Activated T-helper 2 cell treated with anti-CD3 and anti-CD28 coated beads, Interferon-gamma antibody, Interleukin-2, Interleukin-4, amounts not matched to agents 10 μg/mL and 5 μg/mL and 100 μg/mL, durations not matched to agents 14 hours and 24 hours and 36 hours (primary cell): ENCODE measurements at regions not wholly inside any gene's neighbourhood (a gene's known extent, or its start where the extent isn't known, plus 50 kb on each side); places are given as distances from the start of the nearest gene placed in this dataset.

Experiments used
- DNase-seq: peaks from one replicate; pipeline ENCODE4 v3.0.0; 2021; ENCODE audit warnings: low spot score
- H3K27ac Mint-ChIP-seq: one replicate; pipeline ENCODE4 v1.8.0; 2021; ENCODE audit warnings: mixed read lengths
- H3K27me3 Mint-ChIP-seq: one replicate; pipeline ENCODE4 v1.8.0; 2021; ENCODE audit warnings: low read depth, mixed read lengths
- H3K36me3 Mint-ChIP-seq: one replicate; pipeline ENCODE4 v1.8.0; 2021; ENCODE audit warnings: low read depth, mixed read lengths
- H3K4me1 Mint-ChIP-seq: one replicate; pipeline ENCODE4 v1.8.0; 2021; ENCODE audit warnings: low read depth, mixed read lengths
- H3K4me3 Mint-ChIP-seq: one replicate; pipeline ENCODE4 v1.8.0; 2021; ENCODE audit warnings: low read depth, mild to moderate bottlenecking, moderate library complexity, mixed read lengths
- H3K9me3 Mint-ChIP-seq: one replicate; pipeline ENCODE4 v1.8.0; 2021; ENCODE audit warnings: mixed read lengths
- intact Hi-C: fragments of 100-400 bp; cut with micrococcal nuclease; formaldehyde crosslinking; loops from one replicate; pipeline ENCODE4 v1.15.1; 2023

DNA sequence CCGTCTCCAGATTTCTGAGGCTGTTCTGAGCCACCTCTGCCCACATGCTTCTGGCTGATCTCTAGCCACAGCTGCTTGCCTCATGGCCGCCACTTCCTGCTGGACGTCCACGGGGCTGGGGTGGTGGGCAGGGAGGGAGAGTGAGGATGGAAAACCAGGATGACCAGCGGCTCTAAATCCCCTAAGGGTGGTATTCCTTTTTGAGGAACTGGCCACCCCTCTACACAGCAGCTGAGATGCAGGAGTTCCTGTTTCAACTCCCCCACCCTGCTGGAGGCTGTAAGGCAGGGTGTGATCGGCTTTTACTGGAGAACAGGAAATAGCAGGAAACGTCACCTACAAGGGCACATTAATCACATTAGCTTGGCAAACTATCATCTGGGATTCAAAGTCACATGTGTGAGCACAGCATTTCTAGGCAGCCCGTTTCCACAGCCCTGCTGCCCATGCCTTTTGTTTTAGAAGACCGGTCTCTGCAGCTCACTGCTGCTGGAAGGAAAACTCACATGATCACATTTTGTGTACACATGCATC, 181.6 kb upstream of the ECI2 start:
- H3K4me1 Mint-ChIP-seq = no peaks in the 10 kb centered on the region
- intact Hi-C loops = no loop called here
- no peak overlapping the region for H3K4me3 Mint-ChIP-seq
- H3K9me3 Mint-ChIP-seq = peaks cover 11% of the 10 kb centered on the region
- H3K36me3 Mint-ChIP-seq = no peaks in the 10 kb centered on the region
- H3K27me3 Mint-ChIP-seq = no peaks in the 10 kb centered on the region
- no peak for DNase-seq
- no peak overlapping the region for H3K27ac Mint-ChIP-seq

DNA sequence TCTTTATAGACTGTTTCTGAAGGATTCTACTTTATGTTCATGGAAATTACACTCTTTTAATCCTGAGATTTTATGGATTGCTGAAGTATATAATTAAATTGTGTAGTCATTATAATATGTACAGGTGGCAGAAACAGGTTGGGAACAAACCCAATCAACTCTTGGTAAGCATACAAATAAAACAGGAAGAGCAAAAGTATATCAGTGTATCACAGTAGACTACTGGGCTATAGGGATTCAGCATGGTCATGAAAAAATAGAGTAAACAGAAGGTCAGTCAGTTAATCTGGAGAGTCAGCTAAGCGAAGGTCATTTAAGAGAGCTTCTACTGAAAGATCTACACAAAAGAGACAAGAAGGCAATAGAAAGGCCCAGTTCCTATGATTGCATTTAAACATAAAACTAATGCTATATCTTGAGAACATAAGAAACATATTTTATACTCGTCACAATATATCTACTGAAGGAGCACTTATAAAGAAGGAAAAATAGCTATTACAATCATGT, 178.9 kb upstream of the ECI2 start:
- Mint-ChIP-seq H3K9me3 (peaks cover 27% of the 10 kb centered on the region), H3K27me3 (no peaks in the 10 kb centered on the region), H3K36me3 (no peaks in the 10 kb centered on the region), H3K4me1 (no peaks in the 10 kb centered on the region), H3K27ac (no peak overlapping the region), H3K4me3 (no peak overlapping the region)
- DNase-seq = no peak
- intact Hi-C loops = no loop called here

DNA sequence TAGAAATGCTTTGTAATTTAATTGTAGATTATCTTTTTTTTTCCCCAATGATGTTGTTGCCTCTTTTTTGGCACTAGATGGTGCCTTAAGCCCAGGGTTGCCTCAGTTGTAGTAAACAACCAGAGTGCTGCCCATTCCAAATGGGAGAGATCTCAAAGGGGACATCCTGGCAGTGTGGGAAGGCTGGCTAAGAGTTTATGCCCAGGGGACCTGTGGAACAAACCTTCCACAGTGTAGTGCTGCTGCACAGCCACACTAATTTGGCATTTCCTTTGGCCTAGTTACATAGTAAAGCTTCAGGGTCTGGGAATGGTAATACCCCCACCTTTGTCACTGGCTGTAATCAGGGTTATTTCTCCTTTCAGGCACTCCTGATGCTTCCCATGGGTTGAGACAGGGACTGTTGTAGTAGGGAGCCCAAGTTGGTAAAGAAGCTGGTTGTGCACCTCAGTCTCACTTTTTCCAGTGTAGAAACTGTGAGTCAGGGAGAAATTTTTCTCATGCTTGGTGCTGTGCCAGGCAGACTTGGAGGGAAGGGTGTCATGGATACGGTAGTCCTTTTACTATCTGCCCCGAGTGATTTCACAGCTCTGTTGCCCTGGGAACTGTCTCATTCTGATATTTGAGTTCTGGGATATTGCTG, 177.8 kb upstream of the ECI2 start:
- no peak overlapping the region for H3K4me3 Mint-ChIP-seq
- H3K4me1 Mint-ChIP-seq = no peaks in the 10 kb centered on the region
- no peaks in the 10 kb centered on the region for H3K27me3 Mint-ChIP-seq
- no peak for DNase-seq
- H3K36me3 Mint-ChIP-seq = no peaks in the 10 kb centered on the region
- H3K9me3 Mint-ChIP-seq = peaks cover 27% of the 10 kb centered on the region
- intact Hi-C loops = no loop called here
- H3K27ac Mint-ChIP-seq = no peak overlapping the region

DNA sequence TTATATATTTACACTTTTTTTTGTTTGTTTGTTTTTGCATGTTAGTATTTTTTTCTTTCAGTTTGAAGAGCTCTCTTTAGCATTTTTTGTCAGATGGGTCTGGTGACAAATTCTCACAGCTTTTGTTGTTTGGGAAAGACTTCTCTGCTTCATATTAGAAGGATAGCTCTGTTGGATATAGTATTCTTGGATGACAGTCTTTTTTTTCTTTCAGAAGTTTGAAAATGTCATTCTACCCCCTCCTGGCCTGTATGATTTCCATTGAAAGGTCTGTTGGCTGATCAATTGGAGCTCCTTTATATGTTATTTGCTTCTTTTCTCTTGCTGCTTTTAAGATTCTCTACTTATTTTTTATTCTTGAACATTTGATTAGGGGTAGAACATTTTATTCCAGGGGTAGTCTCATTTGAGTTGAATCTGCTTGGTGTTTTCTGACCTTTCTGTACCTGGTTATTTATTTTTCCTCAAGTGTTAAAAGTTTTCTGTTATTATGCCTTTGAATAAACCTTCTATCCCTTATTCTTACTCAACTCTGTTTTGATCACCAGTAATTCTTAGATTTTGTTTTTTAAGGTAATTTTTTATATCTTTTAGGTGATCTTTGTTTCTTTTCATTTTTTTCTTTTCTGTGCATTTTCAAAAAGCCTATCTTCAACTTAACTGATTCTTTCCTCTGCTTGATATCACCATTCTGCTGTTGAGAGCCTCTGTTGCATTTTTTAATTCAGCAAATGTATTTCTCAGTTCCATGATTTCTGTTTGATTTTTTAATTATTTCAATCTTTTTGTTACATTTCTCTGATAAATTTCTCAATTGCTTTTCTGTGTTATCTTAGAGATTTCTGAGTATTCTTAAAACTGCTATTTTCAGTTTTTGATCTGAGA, 176.8 kb upstream of the ECI2 start:
- H3K9me3 Mint-ChIP-seq = peaks cover 27% of the 10 kb centered on the region
- no peaks in the 10 kb centered on the region for H3K36me3 Mint-ChIP-seq
- no peaks in the 10 kb centered on the region for H3K4me1 Mint-ChIP-seq
- no peak overlapping the region for H3K27ac Mint-ChIP-seq
- no peaks in the 10 kb centered on the region for H3K27me3 Mint-ChIP-seq
- H3K4me3 Mint-ChIP-seq = no peak overlapping the region
- DNase-seq = no peak
- intact Hi-C loops = no loop called here

DNA sequence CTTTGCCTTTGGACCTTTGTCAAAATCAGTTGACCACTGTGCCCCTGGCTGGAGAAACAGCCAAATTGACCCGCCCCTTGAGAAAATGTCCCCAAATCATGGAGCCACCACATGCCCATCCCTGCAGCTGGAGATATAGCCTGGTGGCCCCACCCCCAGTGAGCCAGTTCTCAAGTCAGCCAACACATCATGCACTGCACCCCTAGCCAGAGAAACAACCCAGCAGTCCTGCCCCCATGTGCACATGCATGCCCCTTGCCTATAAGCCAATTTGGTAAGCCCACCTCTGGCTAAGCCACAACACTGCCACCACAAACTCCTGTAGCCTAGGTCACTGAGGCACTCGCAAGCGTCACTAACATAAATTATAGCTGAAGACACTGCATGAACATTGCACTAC, 174.2 kb upstream of the ECI2 start:
- Mint-ChIP-seq H3K4me3 (no peak overlapping the region), H3K36me3 (no peaks in the 10 kb centered on the region)
- DNase-seq = no peak

DNA sequence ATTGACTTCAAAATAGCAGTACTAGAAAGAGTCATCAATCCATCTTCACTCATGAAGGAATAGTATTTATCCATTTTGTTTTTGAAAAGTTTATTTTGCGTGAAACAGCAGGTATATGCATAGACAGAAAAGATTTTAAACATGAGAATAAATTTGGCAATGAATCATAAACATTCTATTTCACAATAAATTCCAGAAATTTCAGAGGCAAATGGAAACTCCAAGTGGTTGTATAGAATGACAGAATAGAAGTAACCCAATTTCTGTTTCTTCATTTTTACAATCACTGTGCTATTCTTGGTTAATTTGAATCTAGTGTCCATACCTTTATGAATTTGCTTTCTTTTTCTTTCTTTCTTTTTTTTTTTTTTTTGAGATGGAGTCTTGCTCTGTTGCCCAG, 173.0 kb upstream of the ECI2 start:
- H3K27me3 Mint-ChIP-seq = peaks cover 2% of the 10 kb centered on the region
- no peaks in the 10 kb centered on the region for H3K36me3 Mint-ChIP-seq
- intact Hi-C loops = no loop called here
- peaks cover 27% of the 10 kb centered on the region for H3K9me3 Mint-ChIP-seq
- no peak overlapping the region for H3K27ac Mint-ChIP-seq
- H3K4me1 Mint-ChIP-seq = no peaks in the 10 kb centered on the region
- no peak for DNase-seq
- H3K4me3 Mint-ChIP-seq = no peak overlapping the region

More for the DNA sequence above, 174.2 kb upstream of the ECI2 start:
- Mint-ChIP-seq H3K4me1 (no peaks in the 10 kb centered on the region), H3K27ac (no peak overlapping the region), H3K27me3 (peaks cover 2% of the 10 kb centered on the region), H3K9me3 (peaks cover 27% of the 10 kb centered on the region)
- intact Hi-C loops = no loop called here

DNA sequence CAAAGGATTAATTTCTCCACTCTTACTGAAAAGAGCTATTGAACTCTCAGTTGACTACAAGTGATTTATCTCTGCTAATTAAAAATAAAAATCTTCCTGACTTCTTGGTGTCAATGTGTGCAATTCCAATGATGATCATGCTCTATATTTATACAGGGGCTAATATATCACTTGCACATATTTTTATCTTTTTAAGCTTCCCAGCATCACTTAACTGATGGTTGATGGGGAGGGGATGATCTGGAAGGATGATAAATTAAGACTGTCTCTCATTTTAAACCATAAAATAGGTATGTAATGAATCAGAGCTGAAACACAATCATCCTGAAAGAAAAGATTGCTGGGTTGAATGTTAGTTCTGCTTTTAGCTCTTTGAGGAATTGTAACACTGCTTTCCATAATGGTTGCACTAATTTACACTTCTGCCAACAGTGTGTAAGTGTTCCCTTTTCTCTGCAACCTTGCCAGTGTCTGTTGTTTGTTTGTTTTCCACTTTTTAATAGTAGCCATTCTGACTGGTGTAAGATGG, 169.6 kb upstream of the ECI2 start:
- no peak for DNase-seq
- intact Hi-C loops = no loop called here
- no peaks in the 10 kb centered on the region for H3K4me1 Mint-ChIP-seq

DNA sequence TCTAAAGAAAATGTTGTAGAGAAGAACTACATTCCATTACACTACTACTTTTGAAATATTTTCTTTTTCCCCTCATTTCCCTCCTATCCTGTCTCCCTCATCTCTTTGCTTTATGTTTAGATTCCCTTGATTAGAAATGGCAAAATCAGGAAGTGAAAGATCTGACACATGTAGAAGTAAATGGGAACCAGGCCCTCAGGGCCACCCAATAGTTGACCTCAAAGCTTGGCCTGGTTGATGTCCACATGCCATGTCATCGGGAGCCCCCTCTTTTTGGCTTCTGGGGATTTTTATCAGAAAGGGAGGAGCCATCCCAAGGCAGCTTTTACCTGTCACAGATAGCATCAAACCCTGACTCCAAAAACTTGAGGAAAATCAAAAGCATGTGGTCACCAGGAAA, 168.3 kb upstream of the ECI2 start:
- no peak for DNase-seq
- peaks cover 4% of the 10 kb centered on the region for H3K27me3 Mint-ChIP-seq

More for the DNA sequence above, 169.6 kb upstream of the ECI2 start:
- no peak overlapping the region for H3K27ac Mint-ChIP-seq
- no peak overlapping the region for H3K4me3 Mint-ChIP-seq
- peaks cover under 1% of the 10 kb centered on the region for H3K9me3 Mint-ChIP-seq
- H3K27me3 Mint-ChIP-seq = peaks cover 4% of the 10 kb centered on the region
- H3K36me3 Mint-ChIP-seq = no peaks in the 10 kb centered on the region

DNA sequence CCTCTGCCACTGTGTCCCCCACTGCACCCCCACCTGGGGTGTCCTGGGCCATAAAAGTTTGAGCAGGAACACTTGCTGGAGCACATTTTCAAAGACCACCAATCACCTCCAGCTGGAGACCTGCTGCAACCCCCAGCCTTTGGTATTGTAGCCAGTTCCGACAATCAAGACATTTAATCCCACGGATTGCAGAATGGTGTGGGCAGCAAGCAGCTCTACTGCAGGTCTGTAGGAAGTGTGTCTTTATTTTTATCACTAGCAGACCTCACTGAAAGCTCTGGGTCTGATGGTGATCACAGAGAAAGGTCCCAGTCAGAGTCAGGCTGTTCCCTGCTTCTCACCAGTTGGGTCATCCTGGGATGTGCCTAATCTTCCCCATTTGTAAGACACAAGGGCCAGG, 167.1 kb upstream of the ECI2 start:
- H3K9me3 Mint-ChIP-seq = no peaks in the 10 kb centered on the region
- H3K4me3 Mint-ChIP-seq = no peak overlapping the region
- H3K36me3 Mint-ChIP-seq = no peaks in the 10 kb centered on the region
- DNase-seq = no peak
- intact Hi-C loops = no loop called here
- H3K4me1 Mint-ChIP-seq = no peaks in the 10 kb centered on the region
- H3K27me3 Mint-ChIP-seq = peaks cover 4% of the 10 kb centered on the region
- H3K27ac Mint-ChIP-seq = no peak overlapping the region

More for the DNA sequence above, 168.3 kb upstream of the ECI2 start:
- intact Hi-C loops = no loop called here
- Mint-ChIP-seq H3K36me3 (no peaks in the 10 kb centered on the region), H3K4me3 (no peak overlapping the region), H3K4me1 (no peaks in the 10 kb centered on the region), H3K9me3 (no peaks in the 10 kb centered on the region), H3K27ac (no peak overlapping the region)

DNA sequence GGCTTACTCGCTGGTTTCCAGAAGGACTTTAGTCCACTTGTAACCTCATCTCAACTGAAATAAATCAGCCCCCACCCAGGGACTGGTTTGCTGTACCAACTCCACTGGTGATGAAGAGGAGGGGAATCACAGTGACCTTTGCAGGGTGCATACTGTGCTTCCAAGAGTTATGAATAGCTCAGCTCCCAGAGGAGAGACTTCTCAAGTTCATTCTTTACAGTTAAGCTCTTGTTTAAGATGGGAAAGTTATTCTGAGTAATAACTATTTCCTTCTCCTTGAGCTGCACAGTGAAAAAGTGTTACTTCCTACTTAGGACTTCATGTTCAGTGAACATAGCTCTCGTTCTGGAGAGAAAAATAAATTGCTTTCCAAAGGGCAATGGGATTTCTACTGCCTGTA, 166.5 kb upstream of the ECI2 start:
- Mint-ChIP-seq H3K4me3 (no peak overlapping the region), H3K27me3 (peaks cover 4% of the 10 kb centered on the region), H3K4me1 (no peaks in the 10 kb centered on the region), H3K9me3 (no peaks in the 10 kb centered on the region), H3K27ac (no peak overlapping the region), H3K36me3 (no peaks in the 10 kb centered on the region)
- no peak for DNase-seq
- intact Hi-C loops = no loop called here

DNA sequence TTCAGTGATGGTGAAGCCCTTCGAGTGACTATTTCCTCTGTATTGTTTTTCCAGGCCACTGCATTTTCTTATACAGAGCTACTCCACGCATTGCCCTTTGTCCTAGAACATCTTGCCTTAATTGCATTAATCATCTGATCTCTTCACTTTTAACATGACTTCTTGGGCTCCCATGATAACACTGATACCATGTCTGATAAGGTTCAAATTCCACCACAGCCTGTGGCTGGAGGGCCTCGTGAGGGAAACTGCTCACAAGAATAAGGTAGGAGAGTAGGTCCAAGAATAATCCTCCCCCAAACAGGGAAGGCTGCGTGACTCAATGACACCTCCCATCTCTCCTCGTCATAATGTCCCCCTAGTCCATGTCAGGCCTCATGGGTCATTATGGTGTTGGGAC, 165.5 kb upstream of the ECI2 start:
- Mint-ChIP-seq H3K36me3 (no peaks in the 10 kb centered on the region), H3K9me3 (no peaks in the 10 kb centered on the region), H3K4me3 (no peak overlapping the region), H3K4me1 (no peaks in the 10 kb centered on the region), H3K27me3 (peaks cover 2% of the 10 kb centered on the region), H3K27ac (no peak overlapping the region)
- DNase-seq = no peak
- intact Hi-C loops = no loop called here

DNA sequence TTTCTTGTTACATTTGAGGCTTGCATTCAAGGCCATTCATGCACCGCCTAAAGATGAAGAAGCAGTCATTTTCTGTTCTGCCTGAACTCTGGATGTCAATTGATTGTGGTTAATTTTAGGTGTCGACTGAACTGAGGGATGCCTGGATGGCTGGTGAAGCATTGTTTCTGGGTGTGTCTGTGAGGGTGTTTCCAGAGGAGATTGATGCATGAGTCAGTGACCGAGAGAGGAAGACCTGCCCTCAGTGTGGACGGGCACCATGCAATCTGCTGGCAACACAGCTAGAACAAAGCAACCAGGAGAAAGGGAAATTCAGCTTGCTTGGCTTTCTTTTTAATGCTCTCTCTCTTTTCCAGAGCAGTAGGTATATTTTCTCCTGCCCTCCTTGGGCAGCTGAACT, 164.1 kb upstream of the ECI2 start:
- Mint-ChIP-seq H3K36me3 (no peaks in the 10 kb centered on the region), H3K9me3 (no peaks in the 10 kb centered on the region), H3K4me3 (no peak overlapping the region), H3K4me1 (no peaks in the 10 kb centered on the region), H3K27me3 (peaks cover 2% of the 10 kb centered on the region), H3K27ac (no peak overlapping the region)
- no peak for DNase-seq
- intact Hi-C loops = no loop called here

DNA sequence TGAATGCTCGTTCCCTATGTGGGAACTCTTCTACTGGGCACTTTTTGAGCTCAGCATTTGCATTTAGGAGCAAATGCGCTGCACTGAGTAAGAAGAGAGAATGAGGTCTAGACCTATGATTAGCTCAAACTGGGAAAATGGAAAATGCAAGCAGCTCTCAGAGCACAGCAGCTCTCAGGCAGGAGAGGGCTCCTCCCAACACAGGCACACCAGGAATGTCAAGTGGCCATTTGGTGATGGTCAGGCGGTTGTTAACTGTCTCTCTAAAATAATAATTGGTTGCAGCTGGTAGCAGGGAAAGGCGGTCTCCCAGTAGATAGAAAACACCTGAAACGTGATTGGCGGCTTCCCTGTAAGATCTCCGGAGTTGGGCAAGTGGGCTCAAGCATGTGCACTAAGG, 162.0 kb upstream of the ECI2 start:
- no peaks in the 10 kb centered on the region for H3K9me3 Mint-ChIP-seq
- H3K4me1 Mint-ChIP-seq = no peaks in the 10 kb centered on the region
- H3K36me3 Mint-ChIP-seq = no peaks in the 10 kb centered on the region
- intact Hi-C loops = no loop called here
- H3K27me3 Mint-ChIP-seq = peaks cover 2% of the 10 kb centered on the region
- H3K4me3 Mint-ChIP-seq = no peak overlapping the region
- DNase-seq = no peak
- no peak overlapping the region for H3K27ac Mint-ChIP-seq
